Smooth muscle cell (in vitro differentiated cells): ENCODE measurements at regions not wholly inside any gene's neighbourhood (a gene's known extent, or its start where the extent isn't known, plus 50 kb on each side); places are given as distances from the start of the nearest gene placed in this dataset.
A peak's percentile ranks its signal among the peaks of the same experiment; 100 is the strongest.

ENCODE experiments used
- DNase-seq: peaks from one replicate; lab custom pipeline; 2025; ENCODE audit not compliant: unreplicated experiment; lab: John Stamatoyannopoulos, UW
- H2AFZ ChIP-seq: fragments of 200-600 bp; sonication (generic); 2 replicates; pipeline ENCODE4 v1.6.0; 2016; ENCODE audit warnings: antibody characterized with exemption, low read depth, mild to moderate bottlenecking
- H3F3A ChIP-seq: fragments of 200-600 bp; sonication (generic); 2 replicates; pipeline ENCODE4 v1.6.0; 2017; ENCODE audit warnings: antibody characterized with exemption, low read depth
- H3K27ac ChIP-seq: fragments of 200-600 bp; sonication (generic); 2 replicates; pipeline ENCODE4 v1.5.1; 2016; ENCODE audit warnings: low read depth, mild to moderate bottlenecking
- H3K27me3 ChIP-seq: fragments of 200-600 bp; sonication (generic); 2 replicates; pipeline ENCODE4 v1.6.1; 2016; ENCODE audit warnings: low read depth, mild to moderate bottlenecking
- H3K36me3 ChIP-seq: fragments of 200-600 bp; sonication (generic); 2 replicates; pipeline ENCODE4 v1.5.1; 2016; ENCODE audit warnings: low read depth
- H3K4me1 ChIP-seq: fragments of 200-600 bp; sonication (generic); 2 replicates; pipeline ENCODE4 v1.5.1; 2016; ENCODE audit warnings: low read depth
- H3K4me2 ChIP-seq: fragments of 200-600 bp; sonication (generic); 2 replicates; pipeline ENCODE4 v1.6.0; 2016; ENCODE audit warnings: mild to moderate bottlenecking
- H3K4me3 ChIP-seq: fragments of 200-600 bp; sonication (generic); 2 replicates; pipeline ENCODE4 v1.5.1; 2016; ENCODE audit warnings: mild to moderate bottlenecking
- H3K79me2 ChIP-seq: fragments of 200-600 bp; sonication (generic); 2 replicates; pipeline ENCODE4 v1.6.0; 2016; ENCODE audit warnings: low read depth, mild to moderate bottlenecking
- H3K9ac ChIP-seq: fragments of 200-600 bp; sonication (generic); 2 replicates; pipeline ENCODE4 v1.6.0; 2016; ENCODE audit warnings: low read depth
- H3K9me3 ChIP-seq: fragments of 200-600 bp; sonication (generic); replicated peaks from 2 replicates; pipeline ENCODE4 v1.5.1; 2016; ENCODE audit warnings: low read depth
- H4K20me1 ChIP-seq: fragments of 200-600 bp; sonication (generic); 2 replicates; pipeline ENCODE4 v1.6.0; 2016; ENCODE audit warnings: low read depth
- CTCF ChIP-seq: fragments of 200-600 bp; sonication (generic); IDR thresholded peaks from 2 replicates; pipeline ENCODE4 v1.5.1; 2017; ENCODE audit warnings: borderline replicate concordance, mild to moderate bottlenecking, antibody characterized with exemption; ENCODE audit not compliant: insufficient read depth, poor library complexity, severe bottlenecking
- WGBS: methylation state at CpG from one replicate; pipeline ENCODE4 v1.1.7; 2016; ENCODE audit warnings: low lambda C conversion rate; 5-methylcytosine and 5-hydroxymethylcytosine counted together

GRCh38 chr15:38154255-38154654, 98.4 kb upstream of the SPRED1 start:
- Histone ChIP-seq H3K4me3 (no peak overlapping the region), H3K4me1 (no peaks in the 10 kb centered on the region), H3K9me3 (peaks cover 11% of the 10 kb centered on the region), H2AFZ (no peak overlapping the region), H3K9ac (no peak overlapping the region), H3K79me2 (no peaks in the 10 kb centered on the region), H3K27me3 (no peaks in the 10 kb centered on the region), H3F3A (no peaks in the 10 kb centered on the region), H3K36me3 (peaks cover 4% of the 10 kb centered on the region), H3K4me2 (no peak overlapping the region), H3K27ac (no peak overlapping the region), H4K20me1 (no peaks in the 10 kb centered on the region)
- DNase-seq = no peak
- 89% methylated on average over 1 of the region's 1 CpG for WGBS
- no peak for TF ChIP-seq CTCF

GRCh38 chr15:38154837-38155236, 97.8 kb upstream of the SPRED1 start:
- Histone ChIP-seq H3K9me3 (peaks cover 11% of the 10 kb centered on the region), H3K27ac (no peak overlapping the region), H3F3A (no peaks in the 10 kb centered on the region), H3K4me3 (no peak overlapping the region), H2AFZ (no peak overlapping the region), H3K36me3 (peaks cover 4% of the 10 kb centered on the region), H4K20me1 (no peaks in the 10 kb centered on the region), H3K4me1 (no peaks in the 10 kb centered on the region), H3K27me3 (no peaks in the 10 kb centered on the region), H3K9ac (no peak overlapping the region), H3K79me2 (no peaks in the 10 kb centered on the region), H3K4me2 (no peak overlapping the region)
- no peak for TF ChIP-seq CTCF
- no peak for DNase-seq
- 96% methylated on average over 3 of the region's 3 CpGs for WGBS

- Histone ChIP-seq H3K9me3 (no peaks in the 10 kb centered on the region), H3K36me3 (no peaks in the 10 kb centered on the region), H3K27ac (no peak overlapping the region), H2AFZ (peak overlapping the region; percentile 49), H3K9ac (no peak overlapping the region), H3K4me2 (no peak overlapping the region), H3F3A (no peaks in the 10 kb centered on the region), H3K27me3 (no peaks in the 10 kb centered on the region), H4K20me1 (no peaks in the 10 kb centered on the region), H3K79me2 (no peaks in the 10 kb centered on the region), H3K4me3 (no peak overlapping the region), H3K4me1 (peaks cover 21% of the 10 kb centered on the region)
- no peak for DNase-seq
- no peak for TF ChIP-seq CTCF
Measured at GRCh38 chr15:38163658-38164057, 89.0 kb upstream of the SPRED1 start.

GRCh38 chr15:38164061-38164460, 88.6 kb upstream of the SPRED1 start:
- Histone ChIP-seq H3K27ac (no peak overlapping the region), H3K36me3 (no peaks in the 10 kb centered on the region), H3K79me2 (no peaks in the 10 kb centered on the region), H3K4me3 (no peak overlapping the region), H3K9ac (no peak overlapping the region), H2AFZ (peak overlapping the region; percentile 49), H3K4me2 (no peak overlapping the region), H3K9me3 (no peaks in the 10 kb centered on the region), H3F3A (no peaks in the 10 kb centered on the region), H4K20me1 (no peaks in the 10 kb centered on the region), H3K27me3 (no peaks in the 10 kb centered on the region), H3K4me1 (peaks cover 21% of the 10 kb centered on the region)
- DNase-seq = no peak
- 60% methylated on average over 2 of the region's 2 CpGs for WGBS
- TF ChIP-seq CTCF = no peak
